B cell (primary cell): ENCODE measurements at regions not wholly inside any gene's neighbourhood (a gene's known extent, or its start where the extent isn't known, plus 50 kb on each side); places are given as distances from the start of the nearest gene placed in this dataset.

Experiments used
- EZH2 ChIP-seq: IDR thresholded peaks from 2 replicates; pipeline ENCODE4 v1.6.1; 2012; ENCODE audit warnings: borderline replicate concordance, low read depth, mild to moderate bottlenecking, moderate library complexity, low read length; ENCODE audit not compliant: insufficient read depth, poor library complexity, severe bottlenecking
- TF ChIP-seq, protein P1 (sequence below): fragments of 200-600 bp; IDR thresholded peaks from one replicate; pipeline ENCODE4 v1.8.0; 2022; ENCODE audit warnings: antibody characterized with exemption, mild to moderate bottlenecking

DNA sequence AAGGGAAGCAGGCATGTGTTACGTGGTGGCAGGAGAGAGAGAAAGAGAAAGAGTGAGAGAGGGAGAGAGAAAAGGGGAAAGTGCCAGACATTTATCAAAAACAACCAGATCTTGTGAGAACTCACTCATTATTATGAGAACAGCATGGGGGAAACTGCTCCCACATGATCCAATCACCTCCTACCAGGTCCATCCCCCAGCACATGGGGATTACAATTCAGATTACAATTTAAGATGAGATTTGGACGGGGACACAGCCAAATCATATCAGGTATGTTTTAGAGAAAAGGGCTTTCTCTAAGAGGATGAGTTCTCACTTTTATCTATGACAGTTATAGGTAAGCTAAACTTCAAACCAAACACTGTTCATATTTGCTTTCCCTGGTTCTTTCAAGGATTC, 597.3 kb upstream of the PIK3C3 start:
- TF ChIP-seq, protein P1, sequence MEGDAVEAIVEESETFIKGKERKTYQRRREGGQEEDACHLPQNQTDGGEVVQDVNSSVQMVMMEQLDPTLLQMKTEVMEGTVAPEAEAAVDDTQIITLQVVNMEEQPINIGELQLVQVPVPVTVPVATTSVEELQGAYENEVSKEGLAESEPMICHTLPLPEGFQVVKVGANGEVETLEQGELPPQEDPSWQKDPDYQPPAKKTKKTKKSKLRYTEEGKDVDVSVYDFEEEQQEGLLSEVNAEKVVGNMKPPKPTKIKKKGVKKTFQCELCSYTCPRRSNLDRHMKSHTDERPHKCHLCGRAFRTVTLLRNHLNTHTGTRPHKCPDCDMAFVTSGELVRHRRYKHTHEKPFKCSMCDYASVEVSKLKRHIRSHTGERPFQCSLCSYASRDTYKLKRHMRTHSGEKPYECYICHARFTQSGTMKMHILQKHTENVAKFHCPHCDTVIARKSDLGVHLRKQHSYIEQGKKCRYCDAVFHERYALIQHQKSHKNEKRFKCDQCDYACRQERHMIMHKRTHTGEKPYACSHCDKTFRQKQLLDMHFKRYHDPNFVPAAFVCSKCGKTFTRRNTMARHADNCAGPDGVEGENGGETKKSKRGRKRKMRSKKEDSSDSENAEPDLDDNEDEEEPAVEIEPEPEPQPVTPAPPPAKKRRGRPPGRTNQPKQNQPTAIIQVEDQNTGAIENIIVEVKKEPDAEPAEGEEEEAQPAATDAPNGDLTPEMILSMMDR, result no peak
- no peak for TF ChIP-seq EZH2
